ENCODE measurements at regions not wholly inside any gene's neighbourhood (a gene's known extent, or its start where the extent isn't known, plus 50 kb on each side); places are given as distances from the start of the nearest gene placed in this dataset.

- H3K36me3 ChIP-seq (ENCODE audit: insufficient read depth, insufficient read length, low read length): no peaks in the 10 kb centered on the region
- TF ChIP-seq YY1 (IDR thresholded peaks at IDR 0.05; ENCODE audit: insufficient read depth, insufficient read length): no peak
- DNase-seq (ENCODE audit: low read depth, low spot score): no peak
Measured at GRCh38 chr14:99080306-99080705, 191.7 kb downstream of the BCL11B start.

GRCh38 chr14:99081156-99081765 lies 190.7 kb downstream of the BCL11B start:
- Histone ChIP-seq H3K4me3 (ENCODE audit: insufficient read length, low read depth) (no peak overlapping the region), H3K4me1 (ENCODE audit: insufficient read depth, insufficient read length) (no peaks in the 10 kb centered on the region), H3K9me3 (ENCODE audit: insufficient read depth, low read length) (peaks cover 12% of the 10 kb centered on the region; the same call in 1 of the 2 replicates), H3K9ac (ENCODE audit: insufficient read length, low read depth) (no peak overlapping the region), H3K36me3 (ENCODE audit: insufficient read depth, insufficient read length, low read length) (no peaks in the 10 kb centered on the region), H3K27me3 (ENCODE audit: insufficient read depth, insufficient read length) (no peaks in the 10 kb centered on the region)
- no peak for DNase-seq (ENCODE audit: low read depth, low spot score)
- TF ChIP-seq SUZ12 (IDR thresholded peaks at IDR 0.05; ENCODE audit: extremely low read depth, insufficient read depth, insufficient read length) (no peak), YY1 (IDR thresholded peaks at IDR 0.05; ENCODE audit: insufficient read depth, insufficient read length) (no peak), ZNF274 (IDR thresholded peaks at IDR 0.05; ENCODE audit: low read depth, low read length) (no peak)

More at GRCh38 chr14:99080306-99080705, 191.7 kb downstream of the BCL11B start:
- Histone ChIP-seq H3K9me3 (ENCODE audit: insufficient read depth, low read length) (peaks cover 12% of the 10 kb centered on the region; the same call in 1 of the 2 replicates), H3K4me3 (ENCODE audit: insufficient read length, low read depth) (no peak overlapping the region), H3K27me3 (ENCODE audit: insufficient read depth, insufficient read length) (no peaks in the 10 kb centered on the region), H3K4me1 (ENCODE audit: insufficient read depth, insufficient read length) (no peaks in the 10 kb centered on the region), H3K9ac (ENCODE audit: insufficient read length, low read depth) (no peak overlapping the region)

- peaks cover 12% of the 10 kb centered on the region; the same call in 1 of the 2 replicates for H3K9me3 ChIP-seq (ENCODE audit: insufficient read depth, low read length)
- DNase-seq (ENCODE audit: low read depth, low spot score): no peak
- no peaks in the 10 kb centered on the region for H3K4me1 ChIP-seq (ENCODE audit: insufficient read depth, insufficient read length)
- H3K4me3 ChIP-seq (ENCODE audit: insufficient read length, low read depth): no peak overlapping the region
- no peaks in the 10 kb centered on the region for H3K36me3 ChIP-seq (ENCODE audit: insufficient read depth, insufficient read length, low read length)
- TF ChIP-seq ZNF274 (IDR thresholded peaks at IDR 0.05; ENCODE audit: low read depth, low read length): no peak
- no peak for TF ChIP-seq YY1 (IDR thresholded peaks at IDR 0.05; ENCODE audit: insufficient read depth, insufficient read length)
- no peak for TF ChIP-seq SUZ12 (IDR thresholded peaks at IDR 0.05; ENCODE audit: extremely low read depth, insufficient read depth, insufficient read length)
- H3K9ac ChIP-seq (ENCODE audit: insufficient read length, low read depth): no peak overlapping the region
- H3K27me3 ChIP-seq (ENCODE audit: insufficient read depth, insufficient read length): no peaks in the 10 kb centered on the region
Measured at GRCh38 chr14:99081880-99082279, 190.1 kb downstream of the BCL11B start.

- no peaks in the 10 kb centered on the region for H3K9me3 ChIP-seq (ENCODE audit: insufficient read depth, low read length)
- TF ChIP-seq SUZ12 (IDR thresholded peaks at IDR 0.05; ENCODE audit: extremely low read depth, insufficient read depth, insufficient read length) (no peak), ZNF274 (IDR thresholded peaks at IDR 0.05; ENCODE audit: low read depth, low read length) (no peak), YY1 (IDR thresholded peaks at IDR 0.05; ENCODE audit: insufficient read depth, insufficient read length) (no peak)
- H3K4me3 ChIP-seq (ENCODE audit: insufficient read length, low read depth): no peak overlapping the region
- H3K36me3 ChIP-seq (ENCODE audit: insufficient read depth, insufficient read length, low read length): no peaks in the 10 kb centered on the region
- peaks cover 3% of the 10 kb centered on the region for H3K4me1 ChIP-seq (ENCODE audit: insufficient read depth, insufficient read length)
- H3K27me3 ChIP-seq (ENCODE audit: insufficient read depth, insufficient read length): no peaks in the 10 kb centered on the region
- no peak for DNase-seq (ENCODE audit: low read depth, low spot score)
- no peak overlapping the region for H3K9ac ChIP-seq (ENCODE audit: insufficient read length, low read depth)
Measured at GRCh38 chr14:99093532-99094517, 178.2 kb downstream of the BCL11B start.

- Histone ChIP-seq H3K9ac (ENCODE audit: insufficient read length, low read depth) (no peak overlapping the region), H3K4me3 (ENCODE audit: insufficient read length, low read depth) (no peak overlapping the region), H3K4me1 (ENCODE audit: insufficient read depth, insufficient read length) (peaks cover 3% of the 10 kb centered on the region), H3K9me3 (ENCODE audit: insufficient read depth, low read length) (no peaks in the 10 kb centered on the region), H3K27me3 (ENCODE audit: insufficient read depth, insufficient read length) (no peaks in the 10 kb centered on the region), H3K36me3 (ENCODE audit: insufficient read depth, insufficient read length, low read length) (no peaks in the 10 kb centered on the region)
- TF ChIP-seq ZNF274 (IDR thresholded peaks at IDR 0.05; ENCODE audit: low read depth, low read length) (no peak), YY1 (IDR thresholded peaks at IDR 0.05; ENCODE audit: insufficient read depth, insufficient read length) (no peak), SUZ12 (IDR thresholded peaks at IDR 0.05; ENCODE audit: extremely low read depth, insufficient read depth, insufficient read length) (no peak)
- DNase-seq (ENCODE audit: low read depth, low spot score): no peak
Measured at GRCh38 chr14:99094901-99095300, 177.1 kb downstream of the BCL11B start.

GRCh38 chr14:99095369-99095768 lies 176.6 kb downstream of the BCL11B start:
- H3K4me3 ChIP-seq (ENCODE audit: insufficient read length, low read depth): no peak overlapping the region
- DNase-seq (ENCODE audit: low read depth, low spot score): no peak
- H3K9me3 ChIP-seq (ENCODE audit: insufficient read depth, low read length): no peaks in the 10 kb centered on the region
- H3K36me3 ChIP-seq (ENCODE audit: insufficient read depth, insufficient read length, low read length): no peaks in the 10 kb centered on the region
- H3K27me3 ChIP-seq (ENCODE audit: insufficient read depth, insufficient read length): no peaks in the 10 kb centered on the region
- TF ChIP-seq SUZ12 (IDR thresholded peaks at IDR 0.05; ENCODE audit: extremely low read depth, insufficient read depth, insufficient read length) (no peak), ZNF274 (IDR thresholded peaks at IDR 0.05; ENCODE audit: low read depth, low read length) (no peak), YY1 (IDR thresholded peaks at IDR 0.05; ENCODE audit: insufficient read depth, insufficient read length) (no peak)
- H3K4me1 ChIP-seq (ENCODE audit: insufficient read depth, insufficient read length): peaks cover 3% of the 10 kb centered on the region
- no peak overlapping the region for H3K9ac ChIP-seq (ENCODE audit: insufficient read length, low read depth)

- H3K9me3 ChIP-seq (ENCODE audit: insufficient read depth, low read length): no peaks in the 10 kb centered on the region
- H3K4me1 ChIP-seq (ENCODE audit: insufficient read depth, insufficient read length): peaks cover 3% of the 10 kb centered on the region
- TF ChIP-seq YY1 (IDR thresholded peaks at IDR 0.05; ENCODE audit: insufficient read depth, insufficient read length) (no peak), SUZ12 (IDR thresholded peaks at IDR 0.05; ENCODE audit: extremely low read depth, insufficient read depth, insufficient read length) (no peak), ZNF274 (IDR thresholded peaks at IDR 0.05; ENCODE audit: low read depth, low read length) (no peak)
- no peak overlapping the region for H3K9ac ChIP-seq (ENCODE audit: insufficient read length, low read depth)
- no peaks in the 10 kb centered on the region for H3K36me3 ChIP-seq (ENCODE audit: insufficient read depth, insufficient read length, low read length)
- no peak for DNase-seq (ENCODE audit: low read depth, low spot score)
- no peak overlapping the region for H3K4me3 ChIP-seq (ENCODE audit: insufficient read length, low read depth)
- H3K27me3 ChIP-seq (ENCODE audit: insufficient read depth, insufficient read length): no peaks in the 10 kb centered on the region
Measured at GRCh38 chr14:99098199-99098598, 173.8 kb downstream of the BCL11B start.
